Activated naive CD4-positive, alpha-beta T cell (primary cell): ENCODE measurements at regions not wholly inside any gene's neighbourhood (a gene's known extent, or its start where the extent isn't known, plus 50 kb on each side); places are given as distances from the start of the nearest gene placed in this dataset.
A peak's percentile ranks its signal among the peaks of the same experiment; 100 is the strongest.

Source experiments
- DNase-seq, 4 experiments: peaks; one replicate each; lab custom pipeline; 2025; lab: John Stamatoyannopoulos, UW

- DNase-seq, result no peak
Observed at GRCh38 chr1:36579039-36579438, 96.3 kb upstream of the CSF3R start.

- no peak for DNase-seq
Observed at GRCh38 chr1:36576551-36577110, 93.9 kb upstream of the CSF3R start.

- DNase-seq, result peak; percentile 10 to 24 (median 12)
Observed at GRCh38 chr1:36576118-36576517, 93.4 kb upstream of the CSF3R start.

- DNase-seq, result no peak
Observed at GRCh38 chr1:36573445-36573844, 90.7 kb upstream of the CSF3R start.

- DNase-seq, result no peak
Observed at GRCh38 chr1:36572906-36573305, 90.2 kb upstream of the CSF3R start.

GRCh38 chr1:36572142-36572715, 89.5 kb upstream of the CSF3R start:
- no peak for DNase-seq

GRCh38 chr1:36571106-36571505, 88.4 kb upstream of the CSF3R start:
- no peak for DNase-seq

- DNase-seq, result no peak
Observed at GRCh38 chr1:36570478-36571060, 87.9 kb upstream of the CSF3R start.

GRCh38 chr1:36570006-36570405, 87.3 kb upstream of the CSF3R start:
- no peak for DNase-seq

- no peak for DNase-seq
Observed at GRCh38 chr1:36567601-36568341, 85.1 kb upstream of the CSF3R start.

GRCh38 chr1:36565576-36566501, 83.1 kb upstream of the CSF3R start:
- DNase-seq, result no peak

- DNase-seq, result no peak
Observed at GRCh38 chr1:36562181-36562685, 79.5 kb upstream of the CSF3R start.

- no peak for DNase-seq
Observed at GRCh38 chr1:36561361-36561724, 78.6 kb upstream of the CSF3R start.

- DNase-seq, result no peak
Observed at GRCh38 chr1:36560621-36561360, 78.1 kb upstream of the CSF3R start.

- DNase-seq, result no peak
Observed at GRCh38 chr1:36560177-36560576, 77.5 kb upstream of the CSF3R start.

GRCh38 chr1:36559061-36559460, 76.3 kb upstream of the CSF3R start:
- no peak for DNase-seq

GRCh38 chr1:36557041-36558000, 74.6 kb upstream of the CSF3R start:
- DNase-seq, result no peak

- no peak for DNase-seq
Observed at GRCh38 chr1:36555041-36555440, 72.3 kb upstream of the CSF3R start.

GRCh38 chr1:36554323-36554628, 71.6 kb upstream of the CSF3R start:
- DNase-seq, result no peak
